ENCODE measurements at regions not wholly inside any gene's neighbourhood (a gene's known extent, or its start where the extent isn't known, plus 50 kb on each side); places are given as distances from the start of the nearest gene placed in this dataset.

GRCh38 chr5:126334760-126335159 lies 88.4 kb upstream of the GRAMD2B start:
- no peak for TF ChIP-seq CTCF (conservative IDR thresholded peaks at IDR 0.05; ENCODE audit: low read length)
- no peak for TF ChIP-seq EZH2phosphoT487 (IDR thresholded peaks at IDR 0.05; ENCODE audit: borderline replicate concordance, low read depth, low read length)
